Germinal center (tissue), 1 donor: ENCODE measurements at regions not wholly inside any gene's neighbourhood (a gene's known extent, or its start where the extent isn't known, plus 50 kb on each side); places are given as distances from the start of the nearest gene placed in this dataset.
A peak's percentile ranks its signal among the peaks of the same experiment; 100 is the strongest.

Experiments
- DNase-seq: peaks from one replicate; pipeline ENCODE4 v3.0.0; 2012; ENCODE audit warnings: mixed read lengths, low spot score

GRCh38 chr5:38207343-38207742, 51.0 kb upstream of the EGFLAM start:
- DNase-seq: no peak

- no peak for DNase-seq
These were observed 55.6 kb upstream of the EGFLAM start for GRCh38 chr5:38202741-38203140.

GRCh38 chr5:38200872-38201557, 57.3 kb upstream of the EGFLAM start:
- DNase-seq: no peak

GRCh38 chr5:38197118-38197517, 61.2 kb upstream of the EGFLAM start:
- DNase-seq: no peak

GRCh38 chr5:38193015-38193581, 65.3 kb upstream of the EGFLAM start:
- DNase-seq: peak; percentile 65

- DNase-seq: no peak
These were observed 66.7 kb upstream of the EGFLAM start for GRCh38 chr5:38191693-38192092.

GRCh38 chr5:38190111-38190510, 68.2 kb upstream of the EGFLAM start:
- no peak for DNase-seq

GRCh38 chr5:38189081-38189504, 69.3 kb upstream of the EGFLAM start:
- DNase-seq: no peak

GRCh38 chr5:38188591-38188990, 69.8 kb upstream of the EGFLAM start:
- DNase-seq: no peak

GRCh38 chr5:38187532-38187931, 70.8 kb upstream of the EGFLAM start:
- no peak for DNase-seq

GRCh38 chr5:38184627-38185026, 73.7 kb upstream of the EGFLAM start:
- no peak for DNase-seq

GRCh38 chr5:38182991-38183390, 75.4 kb upstream of the EGFLAM start:
- no peak for DNase-seq

- no peak for DNase-seq
These were observed 90.3 kb upstream of the EGFLAM start for GRCh38 chr5:38168029-38168428.

- DNase-seq: no peak
These were observed 90.8 kb upstream of the EGFLAM start for GRCh38 chr5:38167562-38167996.

GRCh38 chr5:38166832-38167231, 91.5 kb upstream of the EGFLAM start:
- DNase-seq: no peak

- no peak for DNase-seq
These were observed 92.9 kb upstream of the EGFLAM start for GRCh38 chr5:38165435-38165834.

- DNase-seq: no peak
These were observed 93.5 kb upstream of the EGFLAM start for GRCh38 chr5:38164776-38165399.

- no peak for DNase-seq
These were observed 94.6 kb upstream of the EGFLAM start for GRCh38 chr5:38163636-38164237.

- DNase-seq: no peak
These were observed 95.7 kb upstream of the EGFLAM start for GRCh38 chr5:38162625-38163024.

GRCh38 chr5:38157024-38157423, 101.3 kb upstream of the EGFLAM start:
- DNase-seq: no peak

GRCh38 chr5:38154615-38155204, 103.6 kb upstream of the EGFLAM start:
- DNase-seq: no peak

- no peak for DNase-seq
These were observed 106.5 kb upstream of the EGFLAM start for GRCh38 chr5:38151878-38152277.

GRCh38 chr5:38149815-38150195, 108.6 kb upstream of the EGFLAM start:
- no peak for DNase-seq
